ENCODE measurements at regions not wholly inside any gene's neighbourhood (a gene's known extent, or its start where the extent isn't known, plus 50 kb on each side); places are given as distances from the start of the nearest gene placed in this dataset.

DNA sequence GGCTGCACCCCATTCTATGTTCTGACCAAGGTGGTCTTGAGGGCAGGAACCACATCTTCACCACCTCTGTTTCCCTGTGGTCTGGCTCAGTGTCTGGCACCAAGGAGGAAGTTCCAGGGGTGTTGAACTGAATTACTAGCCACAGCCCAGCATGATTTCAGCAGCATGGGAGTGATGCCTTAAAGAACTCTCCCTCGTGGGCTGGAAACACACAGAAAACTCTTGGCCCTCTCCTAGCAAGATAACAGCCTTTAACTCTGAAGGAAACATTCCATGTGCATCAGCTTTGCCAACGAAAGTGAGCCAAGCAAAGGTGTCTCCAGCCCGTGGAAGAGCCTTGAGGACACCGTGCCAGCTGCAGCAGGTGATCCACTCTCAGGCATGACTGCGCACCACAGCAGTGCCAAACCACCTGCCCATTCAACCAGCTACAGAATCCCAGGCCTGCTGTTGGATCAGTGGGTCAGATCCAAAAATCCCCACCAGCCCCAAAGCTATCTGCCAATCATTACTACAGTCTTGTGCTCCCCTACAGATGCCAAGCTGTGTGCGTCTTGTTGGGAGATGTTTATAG lies 124.8 kb downstream of the TTC32 start:
- TF ChIP-seq, protein P1, sequence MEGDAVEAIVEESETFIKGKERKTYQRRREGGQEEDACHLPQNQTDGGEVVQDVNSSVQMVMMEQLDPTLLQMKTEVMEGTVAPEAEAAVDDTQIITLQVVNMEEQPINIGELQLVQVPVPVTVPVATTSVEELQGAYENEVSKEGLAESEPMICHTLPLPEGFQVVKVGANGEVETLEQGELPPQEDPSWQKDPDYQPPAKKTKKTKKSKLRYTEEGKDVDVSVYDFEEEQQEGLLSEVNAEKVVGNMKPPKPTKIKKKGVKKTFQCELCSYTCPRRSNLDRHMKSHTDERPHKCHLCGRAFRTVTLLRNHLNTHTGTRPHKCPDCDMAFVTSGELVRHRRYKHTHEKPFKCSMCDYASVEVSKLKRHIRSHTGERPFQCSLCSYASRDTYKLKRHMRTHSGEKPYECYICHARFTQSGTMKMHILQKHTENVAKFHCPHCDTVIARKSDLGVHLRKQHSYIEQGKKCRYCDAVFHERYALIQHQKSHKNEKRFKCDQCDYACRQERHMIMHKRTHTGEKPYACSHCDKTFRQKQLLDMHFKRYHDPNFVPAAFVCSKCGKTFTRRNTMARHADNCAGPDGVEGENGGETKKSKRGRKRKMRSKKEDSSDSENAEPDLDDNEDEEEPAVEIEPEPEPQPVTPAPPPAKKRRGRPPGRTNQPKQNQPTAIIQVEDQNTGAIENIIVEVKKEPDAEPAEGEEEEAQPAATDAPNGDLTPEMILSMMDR (conservative IDR thresholded peaks at IDR 0.05; ENCODE audit: low read depth, low read length): no peak
- H3K27me3 ChIP-seq (ENCODE audit: insufficient read depth, low read depth): no peaks in the 10 kb centered on the region
- no peak overlapping the region for H3K27ac ChIP-seq
- H3K79me2 ChIP-seq (ENCODE audit: insufficient read depth, low read depth): no peaks in the 10 kb centered on the region
- H3K9ac ChIP-seq: no peak overlapping the region
- no peak overlapping the region for H2AFZ ChIP-seq (ENCODE audit: low read depth)
- no peaks in the 10 kb centered on the region for H3K36me3 ChIP-seq (ENCODE audit: insufficient read depth)
- no peak overlapping the region for H3K4me2 ChIP-seq
- H3K4me3 ChIP-seq (IDR thresholded peaks at IDR 0.05; ENCODE audit: insufficient read depth, low read depth, low read length): no peak overlapping the region
- no peaks in the 10 kb centered on the region for H3K4me1 ChIP-seq (ENCODE audit: low read depth, poor library complexity, severe bottlenecking)
- H4K20me1 ChIP-seq (ENCODE audit: insufficient read depth): no peaks in the 10 kb centered on the region

DNA sequence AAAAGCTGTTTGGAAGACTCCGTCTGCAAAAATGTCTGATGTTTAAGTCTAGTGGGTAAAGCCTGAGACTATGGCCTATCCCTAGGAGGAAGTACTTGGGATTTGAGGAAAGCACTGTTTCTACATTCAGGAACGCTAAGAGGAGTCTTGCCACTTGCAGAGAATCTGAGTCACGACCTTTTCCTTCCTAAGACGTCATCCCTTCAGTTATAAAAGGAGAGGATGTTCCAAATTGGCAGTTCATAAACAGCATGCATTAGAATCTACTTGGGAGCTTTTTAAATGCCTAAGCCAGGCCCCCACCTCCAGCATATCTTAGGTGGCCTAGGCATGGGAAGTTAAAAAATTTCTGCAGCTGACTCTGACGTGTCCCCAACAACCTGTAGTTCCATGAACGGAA lies 125.9 kb downstream of the TTC32 start:
- H3K4me1 ChIP-seq (ENCODE audit: low read depth, poor library complexity, severe bottlenecking): no peaks in the 10 kb centered on the region
- H3K36me3 ChIP-seq (ENCODE audit: insufficient read depth): no peaks in the 10 kb centered on the region
- no peak overlapping the region for H3K27ac ChIP-seq
- H3K27me3 ChIP-seq (ENCODE audit: insufficient read depth, low read depth): no peaks in the 10 kb centered on the region
- no peak overlapping the region for H3K4me2 ChIP-seq
- H3K4me3 ChIP-seq (IDR thresholded peaks at IDR 0.05; ENCODE audit: insufficient read depth, low read depth, low read length): no peak overlapping the region
- H4K20me1 ChIP-seq (ENCODE audit: insufficient read depth): no peaks in the 10 kb centered on the region
- no peaks in the 10 kb centered on the region for H3K79me2 ChIP-seq (ENCODE audit: insufficient read depth, low read depth)
- no peak overlapping the region for H3K9ac ChIP-seq
- no peak overlapping the region for H2AFZ ChIP-seq (ENCODE audit: low read depth)
- TF ChIP-seq, protein P1 (conservative IDR thresholded peaks at IDR 0.05; ENCODE audit: low read depth, low read length): no peak

- Histone ChIP-seq H3K27me3 (ENCODE audit: insufficient read depth, low read depth) (no peaks in the 10 kb centered on the region), H3K4me1 (ENCODE audit: low read depth, poor library complexity, severe bottlenecking) (no peaks in the 10 kb centered on the region)
Observed at GRCh38 chr2:19775315-19775714, 126.5 kb downstream of the TTC32 start.

GRCh38 chr2:19774805-19775176 lies 127.0 kb downstream of the TTC32 start:
- no peaks in the 10 kb centered on the region for H3K36me3 ChIP-seq (ENCODE audit: insufficient read depth)
- no peaks in the 10 kb centered on the region for H4K20me1 ChIP-seq (ENCODE audit: insufficient read depth)
- H3K9ac ChIP-seq: no peak overlapping the region
- TF ChIP-seq, protein P1 (conservative IDR thresholded peaks at IDR 0.05; ENCODE audit: low read depth, low read length): no peak
- no peaks in the 10 kb centered on the region for H3K27me3 ChIP-seq (ENCODE audit: insufficient read depth, low read depth)
- no peak overlapping the region for H3K27ac ChIP-seq
- H3K4me1 ChIP-seq (ENCODE audit: low read depth, poor library complexity, severe bottlenecking): no peaks in the 10 kb centered on the region
- H3K79me2 ChIP-seq (ENCODE audit: insufficient read depth, low read depth): no peaks in the 10 kb centered on the region
- H2AFZ ChIP-seq (ENCODE audit: low read depth): no peak overlapping the region
- H3K4me3 ChIP-seq (IDR thresholded peaks at IDR 0.05; ENCODE audit: insufficient read depth, low read depth, low read length): no peak overlapping the region
- no peak overlapping the region for H3K4me2 ChIP-seq

More at GRCh38 chr2:19775315-19775714, 126.5 kb downstream of the TTC32 start:
- Histone ChIP-seq H3K4me2 (no peak overlapping the region), H3K79me2 (ENCODE audit: insufficient read depth, low read depth) (no peaks in the 10 kb centered on the region), H3K36me3 (ENCODE audit: insufficient read depth) (no peaks in the 10 kb centered on the region), H3K4me3 (IDR thresholded peaks at IDR 0.05; ENCODE audit: insufficient read depth, low read depth, low read length) (no peak overlapping the region), H4K20me1 (ENCODE audit: insufficient read depth) (no peaks in the 10 kb centered on the region), H3K27ac (no peak overlapping the region), H2AFZ (ENCODE audit: low read depth) (no peak overlapping the region), H3K9ac (no peak overlapping the region)
- TF ChIP-seq, protein P1 (conservative IDR thresholded peaks at IDR 0.05; ENCODE audit: low read depth, low read length): no peak

Data from KMS-11 (cell line).